Hepatocyte (in vitro differentiated cells): ENCODE measurements at regions not wholly inside any gene's neighbourhood (a gene's known extent, or its start where the extent isn't known, plus 50 kb on each side); places are given as distances from the start of the nearest gene placed in this dataset.
"Not testable (repeated sequence)": the region's sequence is repeated elsewhere in the genome, so short reads cannot be mapped to it uniquely, and the experiment has no call there.

ENCODE experiments used
- CTCF ChIP-seq: fragments of 200-600 bp; sonication (generic); IDR thresholded peaks from 2 replicates; pipeline ENCODE4 v1.5.1; 2016; ENCODE audit warnings: antibody characterized with exemption, mild to moderate bottlenecking; ENCODE audit not compliant: poor library complexity
- EZH2 ChIP-seq: fragments of 200-600 bp; sonication (generic); IDR thresholded peaks from 2 replicates; pipeline ENCODE4 v1.6.1; 2016; ENCODE audit warnings: antibody characterized with exemption, mild to moderate bottlenecking, borderline replicate concordance
- EZH2phosphoT487 ChIP-seq: fragments of 200-600 bp; sonication (generic); IDR thresholded peaks from one replicate; pipeline ENCODE4 v1.6.1; 2018; ENCODE audit warnings: antibody characterized with exemption, mild to moderate bottlenecking, low read depth, moderate library complexity; ENCODE audit not compliant: unreplicated experiment, severe bottlenecking

GRCh38 chr21:6133852-6134630 lies 4387.3 kb upstream of the TPTE start:
- not testable (repeated sequence) for TF ChIP-seq EZH2, CTCF, EZH2phosphoT487
